NOMO-1 treated with DMSO at 0.1 percent for 48 hours (cell line): ENCODE measurements at regions not wholly inside any gene's neighbourhood (a gene's known extent, or its start where the extent isn't known, plus 50 kb on each side); places are given as distances from the start of the nearest gene placed in this dataset.
"Not testable (repeated sequence)": the region's sequence is repeated elsewhere in the genome, so short reads cannot be mapped to it uniquely, and the experiment has no call there.

ENCODE experiments used
- DNase-seq: peaks from one replicate; lab custom pipeline; 2025; ENCODE audit not compliant: unreplicated experiment; lab: John Stamatoyannopoulos, UW

- no peak for DNase-seq
Measured at GRCh38 chr3:80668100-80668499, 900.3 kb upstream of the ROBO1 start.

DNA sequence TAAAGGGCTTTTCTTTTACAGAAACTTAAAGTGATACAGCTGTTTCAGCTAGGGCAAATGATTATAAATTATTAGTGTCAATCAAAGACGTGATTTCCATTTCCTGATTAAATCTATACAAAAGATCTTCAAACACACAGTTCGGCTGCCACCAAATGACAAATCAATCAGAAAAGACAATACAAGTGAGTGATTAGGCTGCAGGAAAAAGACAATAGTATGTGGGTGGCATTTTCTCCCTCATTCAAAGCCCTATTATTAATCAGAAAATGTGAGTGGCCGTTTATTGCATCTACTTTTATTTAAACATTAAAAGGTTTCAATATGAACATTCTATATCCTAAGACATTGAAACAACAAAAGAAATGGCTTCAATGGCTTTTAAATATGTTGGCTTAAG lies 895.6 kb upstream of the ROBO1 start:
- no peak for DNase-seq

DNA sequence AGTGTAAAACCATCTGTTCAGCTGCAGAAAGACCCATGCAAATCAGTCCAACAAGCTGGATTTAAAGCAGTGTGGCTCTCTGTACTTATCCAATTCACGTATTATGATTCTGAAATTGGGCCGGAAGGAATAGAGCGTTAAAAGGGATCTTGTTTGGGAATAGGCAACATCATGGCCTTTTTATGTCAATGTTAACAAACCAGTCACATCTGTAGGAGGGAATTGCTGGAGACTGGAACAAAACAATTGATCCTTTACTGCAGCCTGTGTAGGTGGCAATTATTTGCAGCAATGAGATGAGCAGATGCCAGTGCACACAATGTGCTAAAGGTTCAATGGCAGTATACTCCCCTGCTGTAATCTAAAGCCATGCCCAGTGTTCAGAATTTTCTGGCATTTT lies 887.4 kb upstream of the ROBO1 start:
- no peak for DNase-seq

- no peak for DNase-seq
Measured at GRCh38 chr3:80649170-80649569, 881.4 kb upstream of the ROBO1 start.

DNA sequence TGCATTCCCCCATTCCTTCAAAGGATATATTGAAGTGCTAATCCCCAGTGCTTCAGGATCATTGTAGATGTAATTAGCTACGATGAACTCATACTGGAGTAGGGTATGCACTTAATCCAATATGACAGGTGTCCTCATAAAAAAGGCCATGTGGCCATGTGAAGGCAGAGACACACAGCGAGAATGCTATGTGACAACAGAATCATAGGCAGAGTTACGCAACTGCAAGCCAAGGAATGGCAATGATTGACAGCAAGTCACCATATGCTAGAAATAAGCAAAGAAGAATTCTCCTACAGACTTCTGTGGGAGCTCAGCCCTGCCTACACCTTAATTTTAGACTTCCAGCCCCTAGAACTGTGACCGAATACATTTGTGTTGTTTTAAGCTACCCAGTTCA lies 875.6 kb upstream of the ROBO1 start:
- no peak for DNase-seq

DNA sequence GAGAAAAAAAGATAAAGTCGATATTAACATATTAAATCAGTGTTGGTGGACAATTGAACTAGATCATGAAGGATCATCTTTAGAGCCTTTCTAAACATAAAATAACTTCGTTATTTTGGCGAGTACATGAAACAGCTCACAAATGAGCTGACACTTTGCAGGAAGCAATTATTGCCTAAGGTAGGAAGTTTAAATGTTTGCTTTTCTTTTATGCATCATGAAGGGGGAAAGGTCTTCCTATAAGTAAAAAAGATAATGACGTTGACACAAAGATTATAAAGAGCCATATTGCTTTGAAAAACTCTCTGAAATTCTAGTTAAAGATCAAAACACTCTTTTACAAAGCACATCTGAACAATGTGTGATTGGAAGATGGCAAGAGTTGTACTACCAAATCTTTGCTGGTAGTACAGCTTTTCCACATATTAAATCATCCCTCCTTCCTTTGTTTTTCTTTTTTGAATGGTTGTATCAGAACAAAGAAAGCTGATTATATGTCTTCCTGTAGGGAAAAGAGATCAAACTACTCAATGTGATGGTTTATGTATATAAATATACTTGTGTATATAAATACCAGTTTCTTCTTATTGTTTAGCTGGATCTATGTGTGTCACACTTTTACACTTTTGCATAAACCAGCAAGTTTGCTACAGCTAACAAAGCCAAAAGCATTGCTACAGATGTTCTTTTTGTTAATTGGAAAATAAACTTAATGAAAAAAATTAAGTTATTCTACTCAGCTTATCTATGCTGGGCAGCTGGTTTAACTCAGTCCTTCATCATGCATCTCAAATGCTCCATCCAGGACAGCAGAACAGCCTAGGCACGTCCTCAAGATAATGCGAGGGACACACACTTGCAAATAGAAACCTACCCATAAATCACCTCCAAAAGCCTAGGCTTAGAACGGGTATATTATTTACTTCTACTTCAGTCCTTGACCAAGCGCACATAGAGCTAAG lies 850.8 kb upstream of the ROBO1 start:
- DNase-seq = no peak

DNA sequence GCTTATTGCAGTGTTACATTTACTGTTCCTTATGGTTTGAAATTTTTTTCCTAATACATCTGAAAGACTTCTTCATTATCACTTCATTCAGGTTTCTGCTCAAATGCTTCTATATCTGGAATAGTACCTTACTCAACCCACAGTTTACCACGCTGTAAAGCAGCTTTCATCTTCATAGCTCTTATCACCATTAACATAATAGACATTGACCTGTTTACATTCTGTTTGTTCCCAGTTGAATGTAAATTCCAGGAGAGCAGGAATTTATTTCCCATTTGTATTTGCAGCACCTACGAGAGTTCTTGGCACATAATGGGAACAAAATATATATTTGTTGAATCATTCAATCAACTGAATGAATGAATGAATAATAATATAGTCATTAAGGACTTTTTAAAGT lies 844.6 kb upstream of the ROBO1 start:
- DNase-seq = no peak

- not testable (repeated sequence) for DNase-seq
Measured at GRCh38 chr3:80608072-80608471, 840.3 kb upstream of the ROBO1 start.

GRCh38 chr3:80606073-80606472 lies 838.3 kb upstream of the ROBO1 start:
- DNase-seq = no peak

GRCh38 chr3:80601479-80601878 lies 833.7 kb upstream of the ROBO1 start:
- no peak for DNase-seq

GRCh38 chr3:80592792-80593191 lies 825.0 kb upstream of the ROBO1 start:
- DNase-seq = no peak

DNA sequence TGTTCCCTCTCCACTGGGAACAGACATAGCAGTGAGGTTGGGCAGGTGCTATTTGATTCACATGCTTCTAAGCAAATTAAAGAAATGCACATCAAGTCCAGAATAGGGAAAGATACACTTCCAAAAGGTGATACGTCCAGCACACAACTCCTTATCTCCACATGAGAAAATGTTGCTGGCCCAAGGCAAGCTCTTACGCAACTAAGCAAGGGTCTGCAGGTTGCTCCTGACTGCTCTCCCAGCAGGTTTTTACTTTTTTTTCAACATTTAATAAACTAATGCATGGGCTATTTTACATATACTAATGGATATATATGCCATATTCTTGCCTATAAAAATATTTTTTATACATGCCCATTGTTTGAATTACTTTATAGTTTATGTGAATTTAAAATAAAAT lies 818.5 kb upstream of the ROBO1 start:
- DNase-seq = no peak

DNA sequence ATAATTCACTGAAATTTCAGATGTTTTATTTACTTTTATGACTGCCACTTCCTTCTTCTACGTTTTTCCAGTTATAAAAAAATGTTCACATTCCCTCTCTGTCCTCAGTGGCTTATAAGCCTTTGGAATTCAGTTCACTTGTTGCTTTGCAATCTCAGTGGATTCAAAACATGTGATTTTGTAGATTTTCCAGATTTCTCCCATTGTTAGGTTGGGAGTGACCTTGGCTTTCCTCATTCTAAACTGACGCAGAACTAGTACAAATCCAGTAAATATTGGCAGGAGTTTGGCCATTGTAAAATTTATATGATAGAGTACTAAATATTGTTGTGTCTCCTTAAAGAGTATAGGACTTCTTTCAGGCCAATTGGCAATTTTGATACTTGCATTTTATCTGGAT lies 812.3 kb upstream of the ROBO1 start:
- DNase-seq = no peak

GRCh38 chr3:80564391-80564790 lies 796.6 kb upstream of the ROBO1 start:
- DNase-seq = no peak

DNA sequence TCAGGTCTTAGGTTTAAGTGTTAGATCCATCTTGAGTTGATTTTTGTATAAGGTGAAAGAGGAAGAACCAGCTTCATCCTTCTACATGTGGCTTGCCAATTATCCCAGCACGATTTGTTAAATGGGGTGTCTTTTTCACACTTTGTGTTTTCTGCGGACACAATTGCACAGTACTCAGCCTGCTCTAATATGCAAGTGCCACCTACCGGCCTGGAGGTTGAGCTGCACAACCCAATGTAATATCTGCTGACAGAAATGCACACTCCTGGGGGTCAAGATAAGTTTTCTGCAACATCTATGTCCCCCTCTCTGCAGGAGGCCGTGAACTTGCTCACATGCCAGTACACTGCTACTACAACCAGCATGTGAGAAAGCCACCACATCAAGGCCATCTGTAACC lies 791.9 kb upstream of the ROBO1 start:
- DNase-seq = no peak

DNA sequence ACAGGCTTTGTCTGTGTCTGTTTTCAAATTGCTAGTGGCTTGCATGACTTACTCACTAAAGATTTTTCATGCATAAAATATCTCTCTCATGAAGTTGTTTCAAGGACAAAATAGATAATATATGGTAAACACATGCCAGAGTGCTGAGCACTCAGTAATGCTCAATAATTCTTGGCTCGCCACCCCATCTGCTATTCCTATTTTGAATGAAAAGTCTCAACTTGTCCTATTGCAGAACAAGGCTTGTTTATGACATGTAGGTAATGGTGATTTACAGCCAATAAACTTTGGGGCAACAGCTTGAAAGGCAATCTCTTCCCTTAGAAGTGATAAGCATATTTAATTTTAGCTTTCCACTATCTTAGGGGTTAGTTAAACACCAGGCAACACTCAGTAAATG lies 789.0 kb upstream of the ROBO1 start:
- no peak for DNase-seq

- no peak for DNase-seq
Measured at GRCh38 chr3:80554304-80554703, 786.5 kb upstream of the ROBO1 start.

DNA sequence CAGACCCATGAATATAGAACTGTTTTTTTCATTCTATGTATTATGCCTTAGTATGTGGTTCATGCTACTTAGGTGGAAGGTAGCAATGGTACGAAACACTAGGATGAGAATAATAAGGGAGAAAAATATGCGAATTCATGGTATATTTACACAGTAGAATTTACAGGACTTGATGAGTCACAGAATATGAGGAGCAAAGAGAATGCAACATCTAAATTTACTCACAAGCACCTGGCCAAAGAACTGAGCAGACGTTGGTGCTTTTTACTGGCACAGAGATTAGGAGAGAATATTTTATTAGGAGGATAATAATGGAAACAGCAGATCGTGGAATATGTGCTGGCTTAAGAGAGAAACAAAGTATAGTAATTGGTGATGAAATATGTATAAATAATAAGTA lies 785.4 kb upstream of the ROBO1 start:
- DNase-seq = no peak

DNA sequence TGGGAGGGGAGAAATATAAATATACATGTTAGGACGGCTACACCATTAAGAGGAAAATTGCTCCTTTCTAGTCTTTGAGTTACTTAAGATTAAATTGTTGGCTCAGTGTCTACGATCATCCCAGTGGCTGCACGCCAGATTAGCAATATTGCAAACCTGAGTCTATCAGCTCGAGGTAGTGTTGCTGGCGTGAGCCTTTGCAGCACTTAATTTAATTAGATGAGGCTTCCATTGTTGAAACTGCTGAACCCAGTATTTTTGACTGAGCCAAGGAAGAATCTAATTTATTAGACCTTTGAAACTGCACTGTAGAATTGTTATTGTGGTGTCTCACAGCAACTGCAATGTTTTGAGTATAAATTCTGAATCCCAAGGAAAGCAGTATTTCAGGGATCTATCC lies 782.4 kb upstream of the ROBO1 start:
- DNase-seq = no peak

DNA sequence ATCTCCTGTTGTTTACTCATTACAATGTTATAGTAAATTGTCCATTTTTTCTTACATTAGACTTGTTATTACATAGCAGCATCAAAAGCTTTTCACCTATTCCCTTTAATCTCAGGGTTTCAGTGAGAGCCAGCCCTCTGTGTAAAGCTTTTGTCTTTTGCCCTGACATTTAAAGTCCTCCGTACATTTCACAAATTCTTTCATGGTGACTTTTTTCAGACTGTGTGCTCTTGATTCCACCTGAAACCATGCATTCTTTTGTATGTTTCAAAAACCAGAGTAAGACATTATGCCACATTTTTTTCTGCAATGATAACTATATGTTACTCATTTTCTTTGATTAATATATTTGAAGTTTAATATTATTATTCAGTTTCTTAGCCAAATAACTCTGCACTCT lies 781.4 kb upstream of the ROBO1 start:
- DNase-seq = no peak

DNA sequence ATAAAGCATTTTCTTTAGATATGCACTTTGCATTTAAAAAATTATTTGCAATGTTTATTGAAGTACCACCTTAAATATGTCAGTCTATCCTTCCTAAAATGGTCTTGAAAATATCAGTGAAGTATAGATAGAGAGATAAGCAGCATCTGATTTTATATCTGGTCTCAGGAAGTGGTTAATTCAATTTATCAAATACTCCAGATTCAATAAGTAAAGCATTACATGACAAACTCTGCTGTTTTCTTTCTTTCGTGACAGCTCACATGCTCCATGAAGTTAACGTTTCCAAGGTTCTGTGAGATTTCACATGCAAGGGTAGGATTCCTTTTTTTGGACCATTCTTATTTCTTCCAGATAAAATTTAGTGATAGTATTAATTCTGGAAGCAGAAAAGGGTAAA lies 775.4 kb upstream of the ROBO1 start:
- DNase-seq = no peak

DNA sequence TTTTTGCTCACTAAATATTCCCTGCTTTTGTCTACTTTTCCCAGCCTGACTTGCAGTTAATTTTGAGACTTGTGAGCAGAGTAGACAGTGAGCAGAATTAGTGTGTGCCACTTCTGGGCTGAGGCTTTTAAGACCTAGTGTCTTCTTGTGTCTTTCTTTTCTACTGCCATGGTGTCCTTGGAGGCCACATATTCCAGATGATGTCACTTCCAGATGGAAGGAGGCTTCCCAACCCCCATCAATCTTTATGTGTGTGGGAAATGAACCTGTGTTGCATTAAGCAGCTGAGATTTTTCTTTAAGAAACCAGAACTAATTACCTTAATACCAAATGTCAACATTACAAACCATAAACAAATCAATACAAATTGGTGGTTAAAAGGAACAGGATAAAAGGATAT lies 774.7 kb upstream of the ROBO1 start:
- DNase-seq = no peak

DNA sequence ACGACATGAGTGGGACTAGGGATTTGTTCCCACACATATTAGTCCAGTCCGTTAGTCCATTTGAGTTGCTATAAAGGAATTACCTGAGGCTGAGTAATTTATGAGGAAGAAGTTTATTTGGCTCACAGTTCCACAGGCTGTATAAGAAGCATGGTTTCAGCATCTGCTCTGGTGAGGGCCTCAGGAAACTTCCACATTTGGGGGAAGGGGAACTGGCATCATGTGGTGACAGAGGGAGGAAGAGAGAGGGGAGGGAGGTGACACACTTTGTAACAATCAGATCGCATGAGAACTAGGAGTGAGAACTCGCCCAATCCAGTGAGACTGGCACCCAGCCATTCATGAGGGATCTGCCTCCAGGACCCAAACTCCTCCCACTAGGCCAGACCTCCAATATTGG lies 769.9 kb upstream of the ROBO1 start:
- no peak for DNase-seq
